Omental fat pad (tissue), 3 donors: ENCODE measurements at regions not wholly inside any gene's neighbourhood (a gene's known extent, or its start where the extent isn't known, plus 50 kb on each side); places are given as distances from the start of the nearest gene placed in this dataset.

Source experiments
- ATAC-seq: fragments of 150-250 bp; one replicate; pipeline ENCODE4 v1.9.1; 2016; ENCODE audit warnings: mild to moderate bottlenecking, moderate library complexity; ENCODE audit not compliant: low FRiP score
- DNase-seq: peaks from one replicate; pipeline ENCODE4 v3.0.0-alpha.2; 2019; ENCODE audit warnings: low spot score
- TF ChIP-seq, protein P1 (sequence below), 3 donors: fragments of 450-650 bp; IDR thresholded peaks; one replicate each; pipeline ENCODE4 v1.5.1; 2016 to 2017; ENCODE audit warnings: antibody characterized with exemption in 3 of 3, mild to moderate bottlenecking in 3 of 3, moderate library complexity in 2 of 3

DNA sequence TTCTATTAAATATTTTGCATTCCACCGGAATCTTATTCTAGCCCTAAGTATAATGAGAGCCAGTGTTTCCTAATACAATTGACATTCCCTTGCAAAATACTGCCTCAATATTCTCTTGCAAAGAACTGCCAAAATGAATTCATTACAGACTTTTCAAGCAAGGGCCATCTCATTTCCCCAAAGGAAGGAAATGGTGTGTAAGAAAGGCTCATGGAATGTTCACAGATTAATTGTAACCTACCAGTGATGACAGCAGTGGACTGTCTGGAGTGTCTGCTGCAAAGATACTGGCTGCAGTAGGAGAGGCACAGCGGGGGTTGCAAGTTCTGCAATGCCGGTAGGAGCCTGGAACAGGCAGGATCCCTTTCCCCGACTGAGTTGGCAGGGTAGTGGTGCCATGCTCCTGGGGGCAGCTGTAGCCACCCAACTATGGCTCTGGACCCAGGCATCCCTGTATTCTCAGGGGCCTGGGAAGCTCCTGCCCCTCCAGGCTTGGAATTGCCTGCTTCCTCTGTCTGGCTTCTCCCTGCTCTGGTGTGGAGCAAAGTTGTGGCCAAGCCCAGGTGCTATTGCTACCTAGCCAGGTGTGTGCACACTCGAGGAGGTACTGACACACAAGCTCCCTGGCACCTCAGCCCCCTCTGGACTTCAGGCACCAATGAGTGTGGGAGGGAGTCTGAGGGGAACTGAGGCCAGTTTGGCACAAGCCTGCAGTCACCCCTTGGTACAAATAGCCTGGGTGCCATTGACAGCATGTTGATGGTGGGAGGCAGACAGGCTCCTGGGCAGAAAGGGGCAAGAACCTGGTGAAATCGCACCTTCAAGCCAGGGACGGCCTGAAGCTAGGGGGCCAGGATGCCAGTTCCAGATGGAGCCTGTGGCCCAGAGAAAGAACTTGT, 1371.0 kb downstream of the KCNT2 start:
- DNase-seq (no peak), ATAC-seq (no peak)
- TF ChIP-seq, protein P1, sequence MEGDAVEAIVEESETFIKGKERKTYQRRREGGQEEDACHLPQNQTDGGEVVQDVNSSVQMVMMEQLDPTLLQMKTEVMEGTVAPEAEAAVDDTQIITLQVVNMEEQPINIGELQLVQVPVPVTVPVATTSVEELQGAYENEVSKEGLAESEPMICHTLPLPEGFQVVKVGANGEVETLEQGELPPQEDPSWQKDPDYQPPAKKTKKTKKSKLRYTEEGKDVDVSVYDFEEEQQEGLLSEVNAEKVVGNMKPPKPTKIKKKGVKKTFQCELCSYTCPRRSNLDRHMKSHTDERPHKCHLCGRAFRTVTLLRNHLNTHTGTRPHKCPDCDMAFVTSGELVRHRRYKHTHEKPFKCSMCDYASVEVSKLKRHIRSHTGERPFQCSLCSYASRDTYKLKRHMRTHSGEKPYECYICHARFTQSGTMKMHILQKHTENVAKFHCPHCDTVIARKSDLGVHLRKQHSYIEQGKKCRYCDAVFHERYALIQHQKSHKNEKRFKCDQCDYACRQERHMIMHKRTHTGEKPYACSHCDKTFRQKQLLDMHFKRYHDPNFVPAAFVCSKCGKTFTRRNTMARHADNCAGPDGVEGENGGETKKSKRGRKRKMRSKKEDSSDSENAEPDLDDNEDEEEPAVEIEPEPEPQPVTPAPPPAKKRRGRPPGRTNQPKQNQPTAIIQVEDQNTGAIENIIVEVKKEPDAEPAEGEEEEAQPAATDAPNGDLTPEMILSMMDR (IDR thresholded peaks at IDR 0.05) = no peak

DNA sequence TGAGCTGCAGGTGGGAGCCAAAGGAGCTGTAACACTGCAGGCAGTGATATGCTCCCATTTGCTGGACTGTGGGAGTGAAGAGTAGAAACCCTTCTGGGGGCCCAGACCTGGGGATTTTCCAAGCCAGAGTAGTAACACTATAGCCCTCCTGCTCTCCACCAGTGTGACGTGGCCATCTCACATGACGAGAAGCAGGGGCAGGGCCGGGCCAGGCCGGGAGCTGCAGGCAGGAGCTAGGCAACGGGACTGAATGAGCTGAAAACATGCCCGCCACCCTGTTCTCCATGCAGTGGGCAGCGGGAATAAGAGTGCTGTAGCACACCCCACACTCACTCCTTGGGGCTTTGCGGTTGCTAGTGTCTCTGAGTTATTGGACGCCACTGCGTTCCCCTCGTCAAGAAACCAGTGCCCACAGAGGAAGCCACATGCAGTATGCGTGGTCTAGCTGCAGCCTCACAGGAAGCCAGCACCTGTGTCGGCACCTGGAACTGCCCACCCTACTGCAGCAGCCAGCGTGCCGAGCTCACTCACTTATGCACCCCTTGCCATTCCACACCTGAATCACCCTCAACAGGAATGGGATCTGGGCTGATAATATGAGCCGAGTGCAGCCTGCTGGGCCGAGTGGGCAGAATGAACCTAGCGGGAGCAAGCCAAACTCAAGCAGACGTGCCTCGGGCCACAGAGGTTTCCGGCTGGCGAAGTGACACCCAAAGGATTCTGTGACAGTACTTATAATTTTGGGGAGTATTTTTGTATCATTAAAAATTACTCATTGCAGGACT, 1389.6 kb downstream of the KCNT2 start:
- DNase-seq (no peak), ATAC-seq (peak; percentile 37)
- TF ChIP-seq, protein P1 (IDR thresholded peaks at IDR 0.05) = no peak

DNA sequence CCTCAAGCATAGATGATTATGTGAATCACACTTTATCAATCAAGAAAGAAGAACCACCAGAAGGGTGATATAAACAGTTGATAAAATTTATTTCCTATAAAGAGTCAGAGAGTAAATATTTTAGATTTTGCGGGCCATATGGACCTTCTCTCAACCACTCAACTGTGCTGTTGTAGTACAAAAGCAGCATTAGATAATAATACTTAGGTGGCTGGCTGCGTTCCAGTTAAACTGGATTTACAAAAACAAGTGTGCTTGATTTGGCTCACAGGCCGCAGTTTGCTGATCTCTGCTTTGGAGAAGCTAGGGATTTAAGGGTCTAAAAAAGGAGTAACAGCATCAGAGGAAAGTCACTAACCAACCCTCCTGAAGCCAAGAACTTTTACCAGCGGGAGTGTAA, 1406.0 kb downstream of the KCNT2 start:
- TF ChIP-seq, protein P1 (IDR thresholded peaks at IDR 0.05) = no peak
- ATAC-seq = no peak
- no peak for DNase-seq

DNA sequence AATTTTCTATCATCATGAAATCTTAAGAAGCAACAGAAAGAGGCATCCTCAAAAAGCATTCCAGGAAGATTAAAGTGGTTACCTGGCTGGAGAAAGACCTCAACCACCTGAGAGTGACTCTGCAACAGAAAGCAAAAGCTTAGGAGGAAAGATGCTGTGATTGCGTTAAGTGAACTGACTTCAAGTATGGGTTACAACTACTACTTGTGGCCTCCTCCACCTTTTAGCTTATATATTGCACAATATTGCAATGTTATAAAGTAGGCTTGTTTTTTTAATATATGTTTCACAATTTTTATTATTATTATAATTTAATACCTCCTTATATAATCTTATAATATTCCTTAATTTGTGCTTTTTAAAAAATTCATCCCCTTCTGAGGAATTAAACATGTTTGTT, 1407.5 kb downstream of the KCNT2 start:
- ATAC-seq = no peak
- no peak for DNase-seq
- TF ChIP-seq, protein P1 (IDR thresholded peaks at IDR 0.05) = no peak

DNA sequence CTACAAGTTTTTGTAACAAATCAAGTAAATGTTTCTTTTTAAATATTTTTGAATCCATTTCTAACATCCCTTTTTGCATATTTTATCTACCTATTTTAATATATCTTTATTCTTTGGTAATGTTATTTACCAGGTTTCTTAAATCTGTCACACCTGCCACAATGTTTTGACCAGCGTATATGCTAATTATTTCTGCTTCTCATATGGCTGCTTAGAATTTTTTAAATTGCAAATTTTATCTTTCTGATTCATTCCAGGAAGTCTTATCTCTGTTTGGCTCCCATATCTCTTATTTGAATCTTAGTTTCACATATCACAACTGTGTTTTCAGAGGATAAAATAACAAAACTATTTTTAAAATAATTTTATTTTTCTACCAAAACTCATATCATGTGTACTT, 1411.1 kb downstream of the KCNT2 start:
- DNase-seq (no peak), ATAC-seq (no peak)
- TF ChIP-seq, protein P1 (IDR thresholded peaks at IDR 0.05) = no peak

DNA sequence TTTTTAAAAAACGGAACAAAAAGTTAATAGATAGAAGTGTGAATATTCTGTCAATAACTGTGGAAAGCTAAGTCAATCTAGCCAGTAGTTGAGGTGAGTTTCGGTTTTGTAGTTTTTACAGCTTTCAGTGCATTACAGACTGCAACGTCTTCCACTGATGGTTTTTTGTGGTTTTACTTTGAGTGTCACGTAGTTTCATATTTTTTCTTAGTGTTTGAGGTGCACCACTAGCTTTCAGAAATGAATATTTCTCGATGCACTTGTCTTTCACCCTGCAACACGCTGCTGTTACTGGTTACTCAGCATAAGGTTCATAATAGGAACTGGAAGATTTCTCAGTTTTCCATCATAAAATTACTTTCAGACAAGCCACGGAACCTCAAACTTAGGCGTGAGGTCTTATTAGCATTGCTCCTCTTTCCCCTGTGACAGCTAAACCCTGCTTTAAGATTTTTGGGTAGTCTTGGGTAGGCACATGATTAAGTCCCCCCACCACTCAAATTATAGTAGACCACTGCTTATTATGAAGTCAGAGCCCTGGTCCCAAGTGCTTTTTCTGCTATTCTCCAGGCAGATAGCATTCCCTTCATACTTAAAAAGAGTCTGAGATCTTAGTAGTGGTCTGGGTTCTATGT, 1412.7 kb downstream of the KCNT2 start:
- DNase-seq = no peak
- no peak for ATAC-seq
- TF ChIP-seq, protein P1 (IDR thresholded peaks at IDR 0.05) = no peak
